ENCODE measurements at regions not wholly inside any gene's neighbourhood (a gene's known extent, or its start where the extent isn't known, plus 50 kb on each side); places are given as distances from the start of the nearest gene placed in this dataset.

- no peak overlapping the region for H3K56ac ChIP-seq (ENCODE audit: insufficient read length, low read depth, low read length)
- no peaks in the 10 kb centered on the region for H3K4me1 ChIP-seq (ENCODE audit: insufficient read depth, low read length)
- H3K14ac ChIP-seq (ENCODE audit: insufficient read depth, low read length), result no peak overlapping the region
- Mint-ChIP-seq H3K4me1 (no peaks in the 10 kb centered on the region), H3K36me3 (ENCODE audit: insufficient read depth in 1 of 3, low read depth in 3 of 3) (no peaks in the 10 kb centered on the region), H3K27me3 (ENCODE audit: low read depth) (no peaks in the 10 kb centered on the region), H3K27ac (no peak overlapping the region), H3K9me3 (no peaks in the 10 kb centered on the region), H3K4me3 (no peak overlapping the region)
- no peaks in the 10 kb centered on the region for H3K79me2 ChIP-seq (ENCODE audit: insufficient read depth, low read length)
- H3K18ac ChIP-seq (ENCODE audit: insufficient read length, low read depth, low read length), result no peak overlapping the region
- no peak for TF ChIP-seq CTCF (conservative IDR thresholded peaks at IDR 0.05)
- no peak overlapping the region for H2AK5ac ChIP-seq (ENCODE audit: insufficient read length, low read length)
- H3K9me3 ChIP-seq (ENCODE audit: control insufficient read depth, low read depth, low read length), result no peaks in the 10 kb centered on the region
- H3K79me1 ChIP-seq (ENCODE audit: insufficient read depth, low read depth, low read length, poor library complexity, severe bottlenecking), result no peaks in the 10 kb centered on the region
- H4K20me1 ChIP-seq (ENCODE audit: control insufficient read depth, insufficient read depth, insufficient read length), result no peaks in the 10 kb centered on the region
- no peak overlapping the region for H3K23ac ChIP-seq (ENCODE audit: insufficient read length, low read depth, low read length)
- no peaks in the 10 kb centered on the region for H3K23me2 ChIP-seq (ENCODE audit: insufficient read length, low read depth, low read length, poor library complexity, severe bottlenecking)
- WGBS (ENCODE audit: extremely low coverage, insufficient read length, low lambda C conversion rate), result no CpG with 5 or more reads among the region's 4 CpGs
- no peak overlapping the region for H3T11ph ChIP-seq (ENCODE audit: low read length)
- no peak for DNase-seq
- H2BK120ac ChIP-seq (ENCODE audit: low read depth, low read length, poor library complexity, severe bottlenecking), result no peak overlapping the region
- H4K8ac ChIP-seq (replicated peaks; ENCODE audit: insufficient read length, low read depth, low read length), result no peak overlapping the region
- no peak overlapping the region for H3K9ac ChIP-seq (ENCODE audit: extremely low read depth, insufficient read length, low read length)
- no peak overlapping the region for H2BK15ac ChIP-seq (ENCODE audit: low read depth, low read length)
- no peak overlapping the region for H2AFZ ChIP-seq (ENCODE audit: low read length)
- no peak overlapping the region for H2BK5ac ChIP-seq (ENCODE audit: insufficient read length, low read length)
- H3K4ac ChIP-seq (ENCODE audit: low read depth, low read length), result no peak overlapping the region
- H2BK20ac ChIP-seq (ENCODE audit: low read depth, low read length, poor library complexity, severe bottlenecking), result no peak overlapping the region
- no peak overlapping the region for H4K5ac ChIP-seq (ENCODE audit: insufficient read length, low read depth, low read length)
- H3K27ac ChIP-seq (ENCODE audit: insufficient read length, low read depth, low read length), result no peak overlapping the region
- no peak overlapping the region for H3K4me2 ChIP-seq (ENCODE audit: insufficient read depth, insufficient read length, low read length)
- H4K91ac ChIP-seq (ENCODE audit: insufficient read length, low read depth, low read length), result no peak overlapping the region
- H3K27me3 ChIP-seq (ENCODE audit: insufficient read depth, low read length), result no peaks in the 10 kb centered on the region
- H2BK12ac ChIP-seq (ENCODE audit: insufficient read length, low read depth, low read length), result no peak overlapping the region
These were observed 91.8 kb downstream of the CYB561 start for GRCh38 chr17:63354256-63354655.
